Keratinocyte (primary cell): ENCODE measurements at regions not wholly inside any gene's neighbourhood (a gene's known extent, or its start where the extent isn't known, plus 50 kb on each side); places are given as distances from the start of the nearest gene placed in this dataset.
A peak's percentile ranks its signal among the peaks of the same experiment; 100 is the strongest.

Experiments used
- DNase-seq: peaks from one replicate; pipeline ENCODE4 v3.0.0-alpha.2; 2011; ENCODE audit warnings: low read depth, missing footprints, low spot score
- FAIRE-seq: peaks from 2 replicates; lab custom pipeline; 2011; peaks lifted over from hg19 to GRCh38; lab: Jason Lieb, UNC
- H2AFZ ChIP-seq: 2 replicates; pipeline ENCODE4 v1.6.0; 2012; ENCODE audit warnings: low read length, control low read depth, inconsistent platforms; ENCODE audit not compliant: control insufficient read depth
- H3K27ac ChIP-seq: 2 replicates; pipeline ENCODE4 v1.5.1; 2011; ENCODE audit warnings: low read length; ENCODE audit not compliant: control insufficient read depth, insufficient read depth
- H3K27me3 ChIP-seq: 3 replicates; pipeline ENCODE4 v1.6.0; 2011; ENCODE audit warnings: low read length; ENCODE audit not compliant: control insufficient read depth, insufficient read depth; ENCODE audit errors: extremely low read depth
- H3K36me3 ChIP-seq, 2 experiments: 2 replicates in 1 of 2; 3 replicates in 1 of 2; pipeline ENCODE4 v1.5.1; 2011; ENCODE audit warnings: low read length in 2 of 2, mild to moderate bottlenecking in 1 of 2; ENCODE audit not compliant: control insufficient read depth in 2 of 2, insufficient read depth in 2 of 2; ENCODE audit errors: extremely low read depth in 1 of 2
- H3K4me1 ChIP-seq: 3 replicates; pipeline ENCODE4 v1.5.1; 2011; ENCODE audit warnings: low read length; ENCODE audit not compliant: control insufficient read depth, insufficient read depth; ENCODE audit errors: extremely low read depth
- H3K4me2 ChIP-seq: 3 replicates; pipeline ENCODE4 v1.6.0; 2011; ENCODE audit warnings: low read depth, low read length; ENCODE audit not compliant: control insufficient read depth, insufficient read depth; ENCODE audit errors: extremely low read depth
- H3K4me3 ChIP-seq, 3 experiments: fragments of 200-600 bp in 1 of 3; sonication (generic) in 1 of 3; 2 replicates in 2 of 3; 3 replicates in 1 of 3; pipeline ENCODE4 v1.5.1; 2011 to 2016; ENCODE audit warnings: low read length in 3 of 3, mild to moderate bottlenecking in 3 of 3, control low read depth in 2 of 3, inconsistent platforms in 1 of 3, low read depth in 1 of 3, mixed read lengths in 1 of 3, mixed run types in 1 of 3, moderate library complexity in 1 of 3; ENCODE audit not compliant: control insufficient read depth in 2 of 3, insufficient read depth in 2 of 3; ENCODE audit errors: extremely low read depth in 1 of 3
- H3K79me2 ChIP-seq: 2 replicates; pipeline ENCODE4 v1.6.0; 2012; ENCODE audit warnings: low read length; ENCODE audit not compliant: control insufficient read depth, insufficient read depth
- H3K9ac ChIP-seq: 3 replicates; pipeline ENCODE4 v1.6.0; 2011; ENCODE audit warnings: low read length; ENCODE audit not compliant: control insufficient read depth, insufficient read depth; ENCODE audit errors: extremely low read depth
- H3K9me1 ChIP-seq: 3 replicates; pipeline ENCODE4 v1.6.0; 2011; ENCODE audit warnings: low read length; ENCODE audit not compliant: control insufficient read depth, insufficient read depth; ENCODE audit errors: extremely low read depth
- H3K9me3 ChIP-seq: 2 replicates; pipeline ENCODE4 v1.5.1; 2012; ENCODE audit warnings: low read depth, low read length; ENCODE audit not compliant: control insufficient read depth
- H4K20me1 ChIP-seq: 3 replicates; pipeline ENCODE4 v1.6.0; 2011; ENCODE audit warnings: low read length; ENCODE audit not compliant: control insufficient read depth, insufficient read depth; ENCODE audit errors: extremely low read depth
- CTCF ChIP-seq, 3 experiments: IDR thresholded peaks in 1 of 3; conservative IDR thresholded peaks in 1 of 3; optimal IDR thresholded peaks in 1 of 3; 2 replicates in 2 of 3; 3 replicates in 1 of 3; pipeline versions ENCODE3 to v1.5.1; 2011; ENCODE audit warnings: low read length in 3 of 3, mild to moderate bottlenecking in 3 of 3, moderate library complexity in 2 of 3, control low read depth in 1 of 3, inconsistent platforms in 1 of 3; ENCODE audit not compliant: insufficient read depth in 2 of 3; ENCODE audit errors: extremely low read depth in 1 of 3
- EZH2 ChIP-seq: IDR thresholded peaks from one replicate; pipeline ENCODE4 v1.6.1; 2012; ENCODE audit warnings: inconsistent platforms, mild to moderate bottlenecking, low read length, moderate library complexity
- dilution Hi-C: fragments of 300-500 bp; cut with MboI; formaldehyde crosslinking; loops from one replicate; pipeline ENCODE4 v1.7.0; 2020; ENCODE audit warnings: low sequenced_read_pairs; ENCODE audit not compliant: extremely low pct_ligation_motif_present

- Histone ChIP-seq H3K4me3 (no peak overlapping the region), H3K27ac (no peak overlapping the region), H2AFZ (peak overlapping the region; percentile 51), H3K9me1 (no peaks in the 10 kb centered on the region), H3K9me3 (no peaks in the 10 kb centered on the region), H3K4me1 (peaks cover 21% of the 10 kb centered on the region), H3K4me2 (no peak overlapping the region), H4K20me1 (no peaks in the 10 kb centered on the region), H3K79me2 (no peaks in the 10 kb centered on the region), H3K27me3 (no peaks in the 10 kb centered on the region), H3K9ac (no peak overlapping the region), H3K36me3 (no peaks in the 10 kb centered on the region)
- FAIRE-seq (no peak), DNase-seq (no peak)
- TF ChIP-seq CTCF (optimal IDR thresholded peaks at IDR 0.05 in 1 of 3, IDR thresholded peaks at IDR 0.05 in 1 of 3, conservative IDR thresholded peaks at IDR 0.05 in 1 of 3; ENCODE audit: extremely low read depth in 1 of 3, insufficient read depth in 2 of 3, low read length in 3 of 3) (peak in 2 of 3 experiments; percentile 39 to 54), EZH2 (no peak)
- dilution Hi-C loops = no loop called here
Measured at GRCh38 chr13:85261757-85262346, 537.4 kb downstream of the SLITRK6 start.

- dilution Hi-C loops = no loop called here
- H3K79me2 ChIP-seq = no peaks in the 10 kb centered on the region
- no peaks in the 10 kb centered on the region for H3K9me1 ChIP-seq
- DNase-seq (no peak), FAIRE-seq (no peak)
- H3K27me3 ChIP-seq = no peaks in the 10 kb centered on the region
- H3K9ac ChIP-seq = no peak overlapping the region
- H2AFZ ChIP-seq = peak overlapping the region; percentile 35
- H3K4me1 ChIP-seq = peaks cover 12% of the 10 kb centered on the region
- no peak overlapping the region for H3K27ac ChIP-seq
- TF ChIP-seq EZH2 (no peak), CTCF (optimal IDR thresholded peaks at IDR 0.05 in 1 of 3, IDR thresholded peaks at IDR 0.05 in 1 of 3, conservative IDR thresholded peaks at IDR 0.05 in 1 of 3; ENCODE audit: extremely low read depth in 1 of 3, insufficient read depth in 2 of 3, low read length in 3 of 3) (no peak)
- no peaks in the 10 kb centered on the region for H4K20me1 ChIP-seq
- H3K9me3 ChIP-seq = no peaks in the 10 kb centered on the region
- no peak overlapping the region for H3K4me3 ChIP-seq
- no peak overlapping the region for H3K4me2 ChIP-seq
- H3K36me3 ChIP-seq = no peaks in the 10 kb centered on the region
Measured at GRCh38 chr13:85260896-85261295, 538.3 kb downstream of the SLITRK6 start.
